ENCODE measurements at regions not wholly inside any gene's neighbourhood (a gene's known extent, or its start where the extent isn't known, plus 50 kb on each side); places are given as distances from the start of the nearest gene placed in this dataset.

DNA sequence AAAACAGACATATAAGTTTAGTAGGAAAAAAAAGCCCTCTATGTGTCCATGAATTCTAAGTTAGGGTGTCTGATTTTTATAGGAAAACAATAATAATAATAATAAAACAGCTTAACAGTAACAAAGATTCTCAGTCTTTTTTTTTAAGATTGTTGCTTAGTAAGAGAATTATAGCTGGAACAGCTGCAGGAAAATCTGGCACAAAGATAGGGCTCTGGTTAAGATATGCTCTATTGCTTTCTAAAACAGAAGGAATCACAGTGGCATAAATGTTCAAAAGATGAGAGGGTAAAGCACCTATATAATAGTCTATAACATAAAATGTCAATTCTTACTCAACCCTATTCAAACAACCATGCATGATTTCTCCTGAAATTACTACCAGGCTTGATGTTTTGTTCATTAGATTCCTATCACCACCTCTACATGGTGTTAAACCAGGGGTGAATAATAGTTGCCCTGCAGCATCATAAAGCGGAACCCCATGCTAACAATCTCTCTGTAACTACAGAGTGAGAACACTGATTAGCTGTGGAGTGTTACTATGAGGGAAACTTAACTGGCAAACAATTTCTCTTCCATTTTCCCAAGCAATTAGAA lies 541.4 kb upstream of the MIR17HG start:
- TF ChIP-seq, protein P1, sequence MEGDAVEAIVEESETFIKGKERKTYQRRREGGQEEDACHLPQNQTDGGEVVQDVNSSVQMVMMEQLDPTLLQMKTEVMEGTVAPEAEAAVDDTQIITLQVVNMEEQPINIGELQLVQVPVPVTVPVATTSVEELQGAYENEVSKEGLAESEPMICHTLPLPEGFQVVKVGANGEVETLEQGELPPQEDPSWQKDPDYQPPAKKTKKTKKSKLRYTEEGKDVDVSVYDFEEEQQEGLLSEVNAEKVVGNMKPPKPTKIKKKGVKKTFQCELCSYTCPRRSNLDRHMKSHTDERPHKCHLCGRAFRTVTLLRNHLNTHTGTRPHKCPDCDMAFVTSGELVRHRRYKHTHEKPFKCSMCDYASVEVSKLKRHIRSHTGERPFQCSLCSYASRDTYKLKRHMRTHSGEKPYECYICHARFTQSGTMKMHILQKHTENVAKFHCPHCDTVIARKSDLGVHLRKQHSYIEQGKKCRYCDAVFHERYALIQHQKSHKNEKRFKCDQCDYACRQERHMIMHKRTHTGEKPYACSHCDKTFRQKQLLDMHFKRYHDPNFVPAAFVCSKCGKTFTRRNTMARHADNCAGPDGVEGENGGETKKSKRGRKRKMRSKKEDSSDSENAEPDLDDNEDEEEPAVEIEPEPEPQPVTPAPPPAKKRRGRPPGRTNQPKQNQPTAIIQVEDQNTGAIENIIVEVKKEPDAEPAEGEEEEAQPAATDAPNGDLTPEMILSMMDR (IDR thresholded peaks at IDR 0.05), result no peak
- no peak for TF ChIP-seq POLR2A (IDR thresholded peaks at IDR 0.05)
